OCI-LY3 (cell line): ENCODE measurements at regions not wholly inside any gene's neighbourhood (a gene's known extent, or its start where the extent isn't known, plus 50 kb on each side); places are given as distances from the start of the nearest gene placed in this dataset.

Experiments used
- H2AFZ ChIP-seq: fragments of 200-600, 300-600 bp; shearing (Covaris generic); 2 replicates; pipeline ENCODE4 v1.6.0; 2014; ENCODE audit warnings: antibody characterized with exemption, low read depth, low read length
- H3K27ac ChIP-seq: fragments of 200-600, 300-600 bp; sonication (generic); 2 replicates; pipeline ENCODE4 v1.5.1; 2014; ENCODE audit warnings: mild to moderate bottlenecking, low read length, moderate library complexity, mixed read lengths
- H3K27me3 ChIP-seq: fragments of 200-600, 300-600 bp; sonication (generic); 2 replicates; pipeline ENCODE4 v1.6.1; 2014; ENCODE audit warnings: low read depth, low read length, mixed read lengths
- H3K36me3 ChIP-seq: fragments of 200-600, 300-600 bp; sonication (generic); replicated peaks from 2 replicates; pipeline ENCODE3; 2014; ENCODE audit warnings: low read depth, low read length, mixed read lengths
- H3K4me1 ChIP-seq: fragments of 300-600, 200-600 bp; sonication (generic); 2 replicates; pipeline ENCODE4 v1.6.1; 2014; ENCODE audit warnings: low read length, mixed read lengths
- H3K4me2 ChIP-seq: fragments of 200-600, 300-600 bp; sonication (generic); 2 replicates; pipeline ENCODE4 v1.6.1; 2014; ENCODE audit warnings: low read length, mixed read lengths
- H3K4me3 ChIP-seq: fragments of 300-600, 200-600 bp; sonication (generic); 2 replicates; pipeline ENCODE4 v1.5.1; 2014; ENCODE audit warnings: antibody characterized with exemption, mild to moderate bottlenecking, low read length, moderate library complexity
- H3K79me2 ChIP-seq: fragments of 300-600, 200-600 bp; shearing (Covaris generic); 2 replicates; pipeline ENCODE4 v1.6.1; 2014; ENCODE audit warnings: mild to moderate bottlenecking, low read length, mixed read lengths
- H3K9ac ChIP-seq: fragments of 300-600, 200-600 bp; shearing (Covaris generic); 2 replicates; pipeline ENCODE4 v1.6.0; 2014; ENCODE audit warnings: mild to moderate bottlenecking, low read length, moderate library complexity
- H3K9me3 ChIP-seq: fragments of 200-600, 300-600 bp; shearing (Covaris generic); 2 replicates; pipeline ENCODE4 v1.6.1; 2014; ENCODE audit warnings: low read length, mixed read lengths; ENCODE audit not compliant: insufficient read depth
- H4K20me1 ChIP-seq: fragments of 200-600, 300-600 bp; sonication (generic); 2 replicates; pipeline ENCODE4 v1.6.1; 2016; ENCODE audit warnings: low read length, mixed read lengths; ENCODE audit not compliant: insufficient read depth
- EZH2phosphoT487 ChIP-seq: fragments of 200-600 bp; shearing (Covaris generic); IDR thresholded peaks from 2 replicates; pipeline ENCODE4 v1.6.1; 2018; ENCODE audit warnings: antibody characterized with exemption, mixed run types, low read depth
- TF ChIP-seq, protein P1 (sequence below): fragments of 200-600, 300-600 bp; sonication (generic); IDR thresholded peaks from 2 replicates; pipeline ENCODE4 v1.5.1; 2014; ENCODE audit warnings: antibody characterized with exemption, low read length, low read depth

DNA sequence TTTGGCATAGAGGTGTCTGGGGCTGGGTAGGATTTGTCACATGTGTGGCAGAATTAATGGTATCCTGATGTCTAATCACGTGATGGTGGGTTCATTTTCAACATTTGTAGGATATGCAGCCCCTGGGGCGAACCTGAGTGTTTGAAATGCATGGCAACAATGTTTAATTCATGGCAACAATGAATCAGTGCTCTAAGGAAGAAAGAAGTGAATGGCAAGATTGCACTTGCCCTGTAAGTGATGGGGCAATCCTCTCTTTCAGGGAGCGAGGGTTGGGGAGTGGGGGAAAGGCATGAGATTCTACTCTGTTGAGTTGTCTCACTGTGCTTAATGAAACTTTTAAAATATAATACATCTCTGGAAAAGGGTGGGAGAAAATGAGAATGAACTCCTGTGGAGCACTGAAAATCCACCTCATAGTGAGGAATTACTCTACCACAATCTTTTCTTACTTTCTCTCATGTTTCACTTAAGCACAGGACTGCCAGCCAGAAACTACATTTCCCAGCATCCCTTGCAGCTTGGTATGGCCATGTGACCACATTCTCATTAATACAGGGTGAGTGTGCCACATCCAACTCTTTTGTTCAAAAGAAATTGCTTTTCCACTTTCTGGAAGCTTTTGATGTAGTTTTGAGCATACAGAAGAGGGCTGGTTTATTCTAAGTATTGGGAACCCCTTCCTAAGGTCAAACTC, 64.0 kb upstream of the PGM2 start:
- no peak overlapping the region for H2AFZ ChIP-seq
- no peak overlapping the region for H3K27ac ChIP-seq
- H3K9me3 ChIP-seq = no peaks in the 10 kb centered on the region
- H3K36me3 ChIP-seq = no peaks in the 10 kb centered on the region
- H3K79me2 ChIP-seq = no peaks in the 10 kb centered on the region
- no peak overlapping the region for H3K9ac ChIP-seq
- no peak overlapping the region for H3K4me3 ChIP-seq
- H3K4me2 ChIP-seq = no peak overlapping the region
- TF ChIP-seq, protein P1, sequence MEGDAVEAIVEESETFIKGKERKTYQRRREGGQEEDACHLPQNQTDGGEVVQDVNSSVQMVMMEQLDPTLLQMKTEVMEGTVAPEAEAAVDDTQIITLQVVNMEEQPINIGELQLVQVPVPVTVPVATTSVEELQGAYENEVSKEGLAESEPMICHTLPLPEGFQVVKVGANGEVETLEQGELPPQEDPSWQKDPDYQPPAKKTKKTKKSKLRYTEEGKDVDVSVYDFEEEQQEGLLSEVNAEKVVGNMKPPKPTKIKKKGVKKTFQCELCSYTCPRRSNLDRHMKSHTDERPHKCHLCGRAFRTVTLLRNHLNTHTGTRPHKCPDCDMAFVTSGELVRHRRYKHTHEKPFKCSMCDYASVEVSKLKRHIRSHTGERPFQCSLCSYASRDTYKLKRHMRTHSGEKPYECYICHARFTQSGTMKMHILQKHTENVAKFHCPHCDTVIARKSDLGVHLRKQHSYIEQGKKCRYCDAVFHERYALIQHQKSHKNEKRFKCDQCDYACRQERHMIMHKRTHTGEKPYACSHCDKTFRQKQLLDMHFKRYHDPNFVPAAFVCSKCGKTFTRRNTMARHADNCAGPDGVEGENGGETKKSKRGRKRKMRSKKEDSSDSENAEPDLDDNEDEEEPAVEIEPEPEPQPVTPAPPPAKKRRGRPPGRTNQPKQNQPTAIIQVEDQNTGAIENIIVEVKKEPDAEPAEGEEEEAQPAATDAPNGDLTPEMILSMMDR = no peak
- no peak for TF ChIP-seq EZH2phosphoT487
- H3K27me3 ChIP-seq = no peaks in the 10 kb centered on the region
- H3K4me1 ChIP-seq = no peaks in the 10 kb centered on the region
- no peaks in the 10 kb centered on the region for H4K20me1 ChIP-seq

DNA sequence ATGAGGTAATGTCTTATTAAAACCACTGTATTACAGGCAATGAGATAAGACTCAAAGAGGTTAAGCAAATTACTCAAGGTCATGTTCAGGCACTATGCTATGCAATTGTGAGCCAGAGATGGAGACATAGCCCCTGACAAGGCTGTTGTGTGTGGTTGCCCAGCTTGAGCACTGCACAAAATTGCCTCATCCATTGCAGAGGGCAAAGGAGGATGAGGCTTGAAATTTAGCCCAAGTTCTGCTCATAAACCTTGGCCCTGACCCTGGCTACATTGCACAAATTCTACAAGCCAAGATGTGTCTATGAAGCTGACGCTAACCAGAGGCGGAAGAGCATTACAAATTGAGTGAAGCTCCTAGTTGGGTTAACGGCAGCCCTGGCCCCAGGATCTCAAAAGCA, 65.6 kb upstream of the PGM2 start:
- no peaks in the 10 kb centered on the region for H4K20me1 ChIP-seq
- H3K4me3 ChIP-seq = no peak overlapping the region
- H3K27me3 ChIP-seq = no peaks in the 10 kb centered on the region
- H3K27ac ChIP-seq = no peak overlapping the region
- H3K36me3 ChIP-seq = no peaks in the 10 kb centered on the region
- H2AFZ ChIP-seq = no peak overlapping the region
- H3K4me2 ChIP-seq = no peak overlapping the region
- no peaks in the 10 kb centered on the region for H3K4me1 ChIP-seq
- H3K9me3 ChIP-seq = no peaks in the 10 kb centered on the region
- no peaks in the 10 kb centered on the region for H3K79me2 ChIP-seq
- TF ChIP-seq, protein P1 = no peak
- TF ChIP-seq EZH2phosphoT487 = no peak
- H3K9ac ChIP-seq = no peak overlapping the region

DNA sequence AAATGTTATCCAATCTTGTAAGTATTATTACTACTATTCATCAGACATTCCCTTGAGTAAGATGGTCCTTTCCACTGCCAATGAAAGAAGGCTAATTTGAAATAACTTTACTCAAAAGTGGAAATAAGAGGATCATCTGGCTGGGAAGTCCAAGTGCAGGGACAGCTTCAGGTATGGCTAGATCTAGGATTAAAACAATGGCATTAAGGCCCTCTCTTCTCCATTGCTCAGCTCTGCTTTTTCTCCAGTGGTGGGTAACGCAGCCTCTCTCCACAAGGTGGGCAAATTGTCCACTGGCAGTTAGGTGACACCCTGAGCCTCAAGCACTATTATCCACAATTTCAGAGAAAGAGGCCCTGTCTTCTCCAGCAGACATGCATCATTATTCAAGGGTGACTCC, 66.7 kb upstream of the PGM2 start:
- TF ChIP-seq EZH2phosphoT487 = no peak
- Histone ChIP-seq H3K27ac (no peak overlapping the region), H2AFZ (no peak overlapping the region)

DNA sequence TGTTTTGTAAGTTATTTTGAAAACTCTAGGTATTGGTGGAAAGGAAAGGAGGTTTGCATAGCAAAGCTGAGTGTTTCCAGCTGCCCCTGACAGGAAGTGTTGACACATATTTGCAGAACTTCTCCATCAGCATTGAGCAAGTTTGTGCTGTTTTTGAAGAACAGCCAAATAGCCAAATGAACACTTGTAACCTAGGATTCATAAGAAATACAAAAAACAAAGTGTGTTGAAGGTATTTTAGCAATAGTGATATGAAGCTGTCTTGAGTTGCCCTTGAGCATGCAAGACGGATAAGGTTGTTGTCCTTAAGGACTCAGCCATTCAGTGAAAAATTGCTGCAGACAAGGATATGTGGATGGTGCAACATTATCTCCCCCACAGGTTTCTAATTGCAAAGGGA, 68.3 kb upstream of the PGM2 start:
- Histone ChIP-seq H3K27me3 (no peaks in the 10 kb centered on the region; the same call in 1 of the 2 replicates), H3K9ac (no peak overlapping the region), H2AFZ (no peak overlapping the region), H3K9me3 (no peaks in the 10 kb centered on the region), H3K4me3 (no peak overlapping the region), H3K4me1 (peaks cover 7% of the 10 kb centered on the region), H3K79me2 (no peaks in the 10 kb centered on the region), H4K20me1 (no peaks in the 10 kb centered on the region), H3K27ac (no peak overlapping the region), H3K4me2 (no peak overlapping the region), H3K36me3 (no peaks in the 10 kb centered on the region)
- TF ChIP-seq, protein P1 = no peak
- TF ChIP-seq EZH2phosphoT487 = no peak

More for the DNA sequence above, 66.7 kb upstream of the PGM2 start:
- Histone ChIP-seq H3K9ac (no peak overlapping the region), H3K9me3 (no peaks in the 10 kb centered on the region), H3K36me3 (no peaks in the 10 kb centered on the region), H3K27me3 (no peaks in the 10 kb centered on the region), H3K4me2 (no peak overlapping the region), H3K4me1 (no peaks in the 10 kb centered on the region), H3K4me3 (no peak overlapping the region), H4K20me1 (no peaks in the 10 kb centered on the region), H3K79me2 (no peaks in the 10 kb centered on the region)
